GM23248 (cell line): ENCODE measurements at regions not wholly inside any gene's neighbourhood (a gene's known extent, or its start where the extent isn't known, plus 50 kb on each side); places are given as distances from the start of the nearest gene placed in this dataset.

Experiments
- EZH2 ChIP-seq: fragments of 200-600 bp; sonication (generic); IDR thresholded peaks from 2 replicates; pipeline ENCODE4 v1.6.1; 2018; ENCODE audit warnings: antibody characterized with exemption, mild to moderate bottlenecking; ENCODE audit not compliant: insufficient read depth, poor library complexity, severe bottlenecking
- EZH2phosphoT487 ChIP-seq: fragments of 200-600 bp; sonication (generic); IDR thresholded peaks from 2 replicates; pipeline ENCODE4 v1.6.1; 2018; ENCODE audit warnings: antibody characterized with exemption, moderate library complexity, mild to moderate bottlenecking, low read depth; ENCODE audit not compliant: insufficient read depth

GRCh38 chr6:26299286-26300042, 65.5 kb upstream of the BTN3A2 start:
- TF ChIP-seq EZH2 (no peak), EZH2phosphoT487 (no peak)
